Stimulated activated CD4-positive, alpha-beta T cell treated with anti-CD3 and anti-CD28 coated beads, Interleukin-2, amount 100 ng/mL, for 4 hours (primary cell): ENCODE measurements at regions not wholly inside any gene's neighbourhood (a gene's known extent, or its start where the extent isn't known, plus 50 kb on each side); places are given as distances from the start of the nearest gene placed in this dataset.
"Not testable (repeated sequence)": the region's sequence is repeated elsewhere in the genome, so short reads cannot be mapped to it uniquely, and the experiment has no call there.

Experiments
- DNase-seq: peaks from one replicate; pipeline ENCODE4 v3.0.0-alpha.2; 2020; ENCODE audit warnings: low read depth

GRCh38 chr13:50156561-50157127 lies 141.4 kb downstream of the KCNRG start:
- DNase-seq: no peak

DNA sequence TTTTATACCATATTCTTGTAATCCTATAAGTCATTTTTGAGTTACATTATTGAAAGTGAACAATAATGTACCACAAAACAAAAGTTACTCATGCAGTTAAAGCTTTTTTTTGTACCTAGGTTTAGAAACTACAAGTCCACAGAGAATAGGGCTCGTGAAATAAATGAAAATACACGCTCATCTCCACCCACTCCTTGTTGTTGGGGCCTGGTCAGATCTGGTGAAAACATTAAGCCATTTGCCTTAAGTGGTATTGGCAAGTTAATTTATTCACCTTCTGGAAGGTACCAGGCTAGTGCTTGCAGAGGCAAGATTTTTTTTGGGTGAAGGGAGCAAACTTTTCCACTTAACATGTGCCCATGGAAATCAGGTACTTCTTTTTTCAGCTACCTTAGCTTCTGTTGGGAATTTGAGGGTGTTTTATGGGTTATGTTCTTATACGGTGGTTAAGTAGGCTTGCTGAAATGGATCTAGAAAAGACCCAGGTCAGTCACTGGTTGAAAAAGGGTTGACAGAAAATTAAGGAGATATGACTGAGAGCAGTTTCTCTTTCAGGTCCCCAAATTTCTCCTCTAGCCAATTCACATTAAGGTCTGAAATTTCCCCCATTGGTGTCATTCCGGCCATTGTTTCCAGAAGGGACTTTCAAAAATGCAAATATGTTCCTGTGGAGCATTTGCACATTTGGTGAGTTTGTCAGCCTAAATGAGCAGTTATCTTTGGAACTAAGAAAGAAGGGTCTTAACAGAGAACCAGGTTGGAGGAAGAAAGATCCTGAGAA lies 143.3 kb downstream of the KCNRG start:
- no peak for DNase-seq

GRCh38 chr13:50159607-50160006 lies 144.4 kb downstream of the KCNRG start:
- DNase-seq: no peak

DNA sequence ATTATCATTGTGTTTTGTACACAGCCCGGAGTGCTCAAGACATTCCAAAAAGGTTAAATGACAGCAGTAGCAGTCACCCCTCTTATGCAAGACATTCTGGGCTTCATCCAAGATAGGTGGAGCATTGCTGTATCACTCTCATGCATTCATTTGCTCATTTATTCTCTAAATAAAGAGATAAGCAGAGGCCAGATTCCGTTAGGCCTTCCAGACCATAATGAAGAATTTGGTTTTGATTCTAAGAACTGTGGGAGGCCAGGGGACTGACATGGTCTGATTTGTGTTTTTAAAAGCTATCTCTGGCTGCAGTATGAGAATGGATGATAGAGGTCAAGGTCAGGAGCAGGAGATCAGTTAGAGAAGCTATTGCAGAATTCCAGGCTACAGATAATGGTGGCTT lies 145.8 kb downstream of the KCNRG start:
- no peak for DNase-seq

DNA sequence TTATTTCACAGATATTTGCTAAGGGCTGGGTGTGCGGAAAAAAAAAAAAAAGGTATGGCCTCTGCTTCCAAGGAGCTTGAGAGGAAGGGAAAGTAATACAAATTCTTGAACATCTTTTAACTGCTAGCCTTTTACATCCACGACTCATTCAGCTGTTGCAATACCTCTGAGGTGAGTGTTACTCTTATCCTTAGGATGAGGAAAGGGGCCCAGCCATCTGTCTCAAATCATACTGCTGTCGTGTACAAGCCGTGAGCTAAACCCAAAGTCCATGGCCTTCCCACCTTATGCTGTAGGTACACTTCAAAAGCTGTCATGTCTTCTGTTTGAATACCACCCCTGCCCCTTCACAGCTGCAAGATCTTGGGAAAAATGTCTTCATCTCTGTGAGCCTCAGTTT lies 146.8 kb downstream of the KCNRG start:
- DNase-seq: no peak

GRCh38 chr13:50162567-50162966 lies 147.3 kb downstream of the KCNRG start:
- no peak for DNase-seq

DNA sequence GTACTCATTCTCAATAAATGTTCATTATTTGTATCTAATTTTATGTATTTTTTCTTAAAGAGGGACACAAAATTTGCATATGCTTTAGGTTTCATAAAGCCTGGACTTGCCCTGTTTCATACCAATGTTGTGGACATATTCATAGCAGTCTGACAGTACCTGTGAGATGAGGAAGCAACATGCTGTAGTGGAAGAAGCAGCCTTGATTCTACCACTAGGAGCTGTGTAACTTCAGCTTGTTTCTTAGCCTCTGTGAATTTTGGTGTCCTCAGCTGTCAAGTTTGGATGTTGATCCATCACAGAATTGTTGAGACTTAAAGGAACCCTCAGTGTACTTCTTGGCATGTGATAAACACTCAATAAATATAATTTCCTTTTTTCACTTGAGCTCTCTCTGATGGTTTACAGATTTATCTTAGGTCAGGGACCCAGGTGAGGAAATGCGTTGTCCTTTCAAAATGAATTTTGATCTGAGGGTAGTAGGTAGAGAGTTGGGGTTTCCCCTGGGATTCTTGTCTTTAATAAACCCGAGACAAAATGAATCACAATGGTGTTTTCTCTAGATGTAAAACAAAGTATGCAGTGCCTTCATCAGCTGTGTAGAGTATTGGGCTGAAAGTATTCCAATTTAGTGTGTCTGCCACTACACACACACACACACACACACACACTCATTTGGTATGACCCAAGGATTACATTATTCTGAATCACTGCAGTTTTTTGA lies 152.1 kb downstream of the KCNRG start:
- DNase-seq: no peak

DNA sequence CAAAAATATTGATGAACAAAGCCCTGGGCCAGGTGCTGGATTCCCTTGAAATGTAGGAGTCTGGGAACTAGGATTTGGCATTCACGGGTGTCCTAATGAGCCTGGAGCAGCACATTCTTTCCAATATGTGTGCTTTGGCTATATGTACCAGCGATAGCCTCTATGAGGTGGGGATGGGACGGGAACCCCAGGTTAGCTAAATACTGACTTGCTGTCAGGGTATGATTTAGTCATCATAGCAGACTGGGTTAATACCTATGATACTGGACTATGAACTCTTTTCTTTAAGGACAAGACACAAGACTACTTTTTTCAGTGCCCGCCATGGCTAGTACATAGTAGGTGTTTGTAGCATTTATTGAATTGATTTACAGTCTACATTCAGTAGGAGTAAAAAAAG lies 152.7 kb downstream of the KCNRG start:
- no peak for DNase-seq

- DNase-seq: no peak
Measured at GRCh38 chr13:50168786-50169185, 153.5 kb downstream of the KCNRG start.

DNA sequence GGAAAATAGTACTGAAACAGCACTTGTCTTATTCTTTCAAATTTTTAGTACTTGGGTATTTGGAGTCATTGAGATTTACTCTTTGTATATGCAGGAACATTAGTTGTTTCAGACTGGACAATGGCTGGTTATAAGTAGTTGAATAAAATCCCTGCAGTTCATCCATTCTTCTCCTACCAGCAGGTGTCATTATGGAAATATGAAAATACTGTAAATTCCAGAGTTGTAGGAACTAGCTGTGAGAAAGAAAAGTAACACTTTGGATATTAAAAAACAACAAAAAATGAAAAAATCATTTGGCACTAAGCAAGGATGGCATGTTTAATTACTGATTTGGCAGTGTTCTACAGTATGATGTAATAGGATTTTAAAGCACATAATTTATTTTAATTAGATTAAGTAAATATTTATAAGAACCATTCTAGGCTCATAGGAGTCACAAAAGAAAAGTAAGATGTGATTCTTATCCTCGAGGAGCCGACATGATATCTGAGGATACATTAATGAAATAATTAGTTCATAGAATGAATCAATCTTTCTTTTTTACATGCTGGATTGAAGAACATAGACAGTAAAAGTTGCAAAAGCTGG lies 155.3 kb downstream of the KCNRG start:
- DNase-seq: no peak

DNA sequence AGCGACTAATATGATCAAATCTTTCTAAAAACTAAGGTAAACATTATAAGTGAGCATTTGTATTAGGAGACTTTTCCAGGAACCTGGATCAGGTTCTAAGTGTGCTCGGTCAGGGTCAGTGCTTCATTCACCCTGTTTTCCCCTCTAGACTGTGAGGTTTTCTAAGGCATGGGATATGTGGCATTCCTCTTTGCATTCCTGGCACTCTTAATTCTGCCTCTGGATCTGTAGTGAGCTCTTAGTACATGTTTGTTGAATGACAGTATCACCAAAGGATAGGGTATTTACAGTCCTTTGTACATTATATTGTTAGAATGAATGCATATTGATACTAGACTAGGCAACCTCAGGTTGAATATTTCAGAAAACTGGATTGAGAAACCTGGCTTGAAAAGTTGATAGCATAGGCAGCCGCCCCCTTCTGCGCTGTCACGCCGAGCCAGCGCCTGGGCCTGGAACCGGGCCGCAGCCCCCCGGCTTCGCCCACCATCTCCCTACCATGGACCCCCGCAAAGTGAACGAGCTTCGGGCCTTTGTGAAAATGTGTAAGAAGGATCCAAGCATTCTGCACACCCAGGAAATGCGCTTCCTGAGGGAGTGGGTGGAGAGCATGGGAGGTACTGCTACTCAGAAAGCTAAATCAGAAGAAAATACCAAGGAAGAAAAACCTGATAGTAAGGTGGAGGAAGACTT lies 156.5 kb downstream of the KCNRG start:
- DNase-seq: no peak

GRCh38 chr13:50173045-50173444 lies 157.8 kb downstream of the KCNRG start:
- not testable (repeated sequence) for DNase-seq

- no peak for DNase-seq
Measured at GRCh38 chr13:50174630-50175029, 159.4 kb downstream of the KCNRG start.

- no peak for DNase-seq
Measured at GRCh38 chr13:50179977-50180376, 164.7 kb downstream of the KCNRG start.

DNA sequence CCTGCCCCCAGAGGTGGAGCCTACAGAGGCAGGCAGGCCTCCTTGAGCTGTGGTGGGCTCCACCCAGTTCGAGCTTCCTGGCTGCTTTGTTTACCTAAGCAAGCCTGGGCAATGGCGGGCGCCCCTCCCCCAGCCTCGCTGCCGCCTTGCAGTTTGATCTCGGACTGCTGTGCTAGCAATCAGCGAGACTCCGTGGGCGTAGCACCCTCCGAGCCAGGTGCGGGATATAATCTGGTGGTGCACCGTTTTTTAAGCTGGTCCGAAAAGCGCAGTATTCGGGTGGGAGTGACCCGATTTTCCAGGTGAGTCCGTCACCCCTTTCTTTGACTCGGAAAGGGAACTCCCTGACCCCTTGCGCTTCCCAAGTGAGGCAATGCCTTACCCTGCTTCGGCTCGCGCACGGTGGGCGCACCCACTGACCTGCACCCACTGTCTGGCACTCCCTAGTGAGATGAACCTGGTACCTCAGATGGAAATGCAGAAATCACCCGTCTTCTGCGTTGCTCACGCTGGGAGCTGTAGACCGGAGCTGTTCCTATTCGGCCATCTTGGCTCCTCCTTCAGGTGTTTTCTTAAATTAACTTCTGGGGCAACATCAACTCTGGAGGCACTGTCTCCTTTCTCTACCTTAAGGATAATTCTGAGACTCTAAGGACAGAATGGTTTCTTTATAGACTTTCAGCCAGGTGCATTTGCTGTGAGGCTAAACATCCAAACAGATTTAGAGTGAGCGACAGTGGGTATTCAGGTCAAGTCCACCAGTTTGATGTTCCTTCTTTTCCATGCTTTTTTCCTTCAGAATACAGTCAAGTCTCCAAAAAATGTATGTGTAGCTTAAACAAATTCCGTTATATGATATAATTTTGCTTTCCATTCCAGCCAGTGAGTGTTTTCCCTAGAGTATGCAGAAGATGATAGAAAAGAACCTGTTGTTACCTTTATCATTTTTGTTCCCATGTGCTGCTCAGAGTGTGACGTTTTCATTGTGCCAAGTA lies 170.8 kb downstream of the KCNRG start:
- DNase-seq: not testable (repeated sequence)

DNA sequence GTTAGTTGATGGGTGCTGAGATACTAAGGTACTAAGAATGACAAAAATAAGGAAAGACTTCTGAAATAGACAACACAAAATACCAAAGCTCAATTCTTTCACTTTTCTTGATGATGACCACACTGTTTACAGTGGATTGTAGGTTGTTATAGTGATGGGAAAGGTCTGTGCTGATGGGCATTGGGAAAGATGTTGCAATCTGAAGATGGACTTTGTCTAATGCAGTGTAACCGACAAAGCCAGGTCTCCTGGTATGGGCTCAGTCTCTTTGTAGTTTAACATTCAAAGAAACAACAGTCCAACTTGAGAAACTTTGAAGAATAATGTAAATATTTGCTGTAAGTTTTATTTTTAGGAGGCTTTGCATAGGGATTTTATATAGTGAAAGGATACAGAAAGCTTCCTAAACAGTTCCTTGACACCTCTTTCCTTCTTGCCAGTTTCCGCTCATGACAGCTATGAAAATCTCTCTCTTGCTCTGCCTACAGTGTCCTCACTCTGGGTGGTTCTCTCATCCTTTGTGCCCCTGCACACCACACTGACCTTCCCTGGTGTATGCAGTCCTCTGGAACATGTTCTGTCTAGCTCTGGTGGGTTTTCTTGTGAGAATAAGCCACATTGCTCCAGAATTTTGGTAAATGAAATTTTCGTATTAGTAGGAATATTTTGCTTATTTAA lies 172.2 kb downstream of the KCNRG start:
- DNase-seq: no peak

- no peak for DNase-seq
Measured at GRCh38 chr13:50188696-50189095, 173.5 kb downstream of the KCNRG start.

GRCh38 chr13:50189450-50189849 lies 174.2 kb downstream of the KCNRG start:
- DNase-seq: no peak

- DNase-seq: no peak
Measured at GRCh38 chr13:50191004-50191403, 175.8 kb downstream of the KCNRG start.

DNA sequence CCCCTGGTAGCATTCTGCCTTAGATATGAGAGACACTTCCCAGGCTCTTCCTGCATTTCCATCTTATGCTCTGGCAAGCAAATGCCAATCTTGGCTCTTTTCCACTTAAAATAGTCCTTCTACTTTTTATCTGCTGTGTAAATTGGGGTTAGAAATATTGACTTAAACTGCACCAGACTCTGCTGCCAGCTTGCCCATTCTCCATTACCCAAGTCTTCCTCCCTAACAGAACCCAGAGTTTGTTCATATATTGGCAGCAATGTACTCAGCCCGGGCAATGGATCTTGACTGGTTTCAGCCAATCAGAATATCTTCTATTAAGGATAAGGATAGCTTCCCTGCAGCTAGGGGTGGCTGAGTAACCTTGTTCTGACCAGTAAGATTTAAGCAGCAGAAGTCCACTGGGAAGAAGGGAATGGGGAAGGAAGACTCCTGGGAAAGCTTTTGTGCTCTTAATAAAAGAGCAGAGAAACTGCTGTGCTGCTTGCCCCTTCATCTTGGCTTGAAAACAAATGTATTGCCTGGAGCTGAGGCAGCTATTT lies 177.1 kb downstream of the KCNRG start:
- no peak for DNase-seq
